Naive thymus-derived CD4-positive, alpha-beta T cell (primary cell): ENCODE measurements at regions not wholly inside any gene's neighbourhood (a gene's known extent, or its start where the extent isn't known, plus 50 kb on each side); places are given as distances from the start of the nearest gene placed in this dataset.

Experiments
- ATAC-seq: fragments of 150-1000 bp; cut with Tn5 transposase; 2 replicates; pipeline ENCODE4 v1.10.0; 2021; ENCODE audit warnings: mild to moderate bottlenecking, moderate library complexity
- CTCF ChIA-PET: fragments of 350-600 bp; sonication (Branson Sonifier 250); formaldehyde crosslinking; loops from one replicate; lab custom pipeline; 2021; ENCODE audit warnings: antibody characterized with exemption; lab: Charles Lee
- POLR2A ChIA-PET: fragments of 350-600 bp; sonication (Branson Sonifier 250); formaldehyde crosslinking; loops from one replicate; lab custom pipeline; 2021; ENCODE audit warnings: antibody characterized with exemption, inconsistent platforms; lab: Charles Lee
- DNase-seq, 9 donors: peaks; one replicate each; pipeline versions ENCODE4 v3.0.0 to v3.0.0-alpha.2; 2020 to 2022; ENCODE audit warnings: mixed read lengths in 1 of 9
- H3K27ac ChIP-seq: one replicate; pipeline ENCODE4 v1.7.0; 2013; ENCODE audit warnings: mild to moderate bottlenecking, low read depth, low read length, moderate library complexity
- H3K27me3 ChIP-seq, 2 donors: one replicate each; pipeline ENCODE4 v1.7.0; 2013; ENCODE audit warnings: low read length in 2 of 2, mild to moderate bottlenecking in 2 of 2, moderate library complexity in 2 of 2; ENCODE audit not compliant: control insufficient read depth in 2 of 2, insufficient read depth in 2 of 2
- H3K36me3 ChIP-seq, 3 experiments: 1 replicate in 2 of 3; 2 replicates in 1 of 3; pipeline ENCODE4 v1.7.0; 2013; ENCODE audit warnings: low read length in 3 of 3, mild to moderate bottlenecking in 3 of 3, moderate library complexity in 1 of 3; ENCODE audit not compliant: insufficient read depth in 3 of 3, control insufficient read depth in 2 of 3
- H3K4me1 ChIP-seq, 2 donors: one replicate each; pipeline ENCODE4 v1.7.0; 2013; ENCODE audit warnings: low read length in 2 of 2, mild to moderate bottlenecking in 2 of 2, moderate library complexity in 1 of 2; ENCODE audit not compliant: control insufficient read depth in 2 of 2, insufficient read depth in 2 of 2
- H3K4me3 ChIP-seq: 2 replicates; pipeline ENCODE4 v1.7.0; 2013; ENCODE audit warnings: mild to moderate bottlenecking, low read length
- H3K9me3 ChIP-seq, 3 experiments: 1 replicate in 2 of 3; 2 replicates in 1 of 3; pipeline ENCODE4 v1.7.0; 2013; ENCODE audit warnings: low read length in 3 of 3; ENCODE audit not compliant: control insufficient read depth in 2 of 3
- H3K27ac Mint-ChIP-seq, 9 donors: one replicate each; pipeline ENCODE4 v1.8.0; 2020 to 2022; ENCODE audit warnings: mixed read lengths in 9 of 9, mild to moderate bottlenecking in 8 of 9, moderate library complexity in 5 of 9, inconsistent platforms in 2 of 9
- H3K27me3 Mint-ChIP-seq, 5 donors: one replicate each; pipeline ENCODE4 v1.8.0; 2021 to 2022; ENCODE audit warnings: mixed read lengths in 5 of 5, mild to moderate bottlenecking in 1 of 5
- H3K36me3 Mint-ChIP-seq, 5 donors: one replicate each; pipeline ENCODE4 v1.8.0; 2020 to 2022; ENCODE audit warnings: mixed read lengths in 5 of 5, mild to moderate bottlenecking in 3 of 5, inconsistent platforms in 1 of 5
- H3K4me1 Mint-ChIP-seq, 7 donors: one replicate each; pipeline ENCODE4 v1.8.0; 2020 to 2022; ENCODE audit warnings: mixed read lengths in 7 of 7, mild to moderate bottlenecking in 3 of 7, inconsistent platforms in 1 of 7
- H3K4me3 Mint-ChIP-seq, 10 donors: one replicate each; pipeline ENCODE4 v1.8.0; 2020 to 2022; ENCODE audit warnings: mild to moderate bottlenecking in 10 of 10, mixed read lengths in 10 of 10, moderate library complexity in 6 of 10, inconsistent platforms in 2 of 10
- H3K9me3 Mint-ChIP-seq, 11 donors: one replicate each; pipeline ENCODE4 v1.8.0; 2020 to 2022; ENCODE audit warnings: mixed read lengths in 11 of 11, mild to moderate bottlenecking in 4 of 11, inconsistent platforms in 1 of 11, moderate library complexity in 1 of 11
- intact Hi-C, 2 donors: fragments of 100-400 bp; cut with micrococcal nuclease; formaldehyde crosslinking; loops; one replicate each; pipeline ENCODE4 v1.15.1; 2023

- Histone ChIP-seq H3K4me3 (no peak overlapping the region), H3K27ac (no peak overlapping the region), H3K27me3 (no peaks in the 10 kb centered on the region), H3K4me1 (no peaks in the 10 kb centered on the region), H3K36me3 (no peaks in the 10 kb centered on the region), H3K9me3 (no peaks in the 10 kb centered on the region)
- ChIA-PET CTCF (no interaction called here), POLR2A (no interaction called here)
- intact Hi-C loops: no loop called here
- H3K27me3 Mint-ChIP-seq: peaks cover 0 to 17% (median 6%) of the 10 kb centered on the region in 5 donors
- no peak for DNase-seq
- no peaks in the 10 kb centered on the region for H3K36me3 Mint-ChIP-seq
- H3K4me1 Mint-ChIP-seq: no peaks in the 10 kb centered on the region
- no peak overlapping the region for H3K4me3 Mint-ChIP-seq
- ATAC-seq: no peak
- H3K27ac Mint-ChIP-seq: no peak overlapping the region
- H3K9me3 Mint-ChIP-seq: peaks cover 0 to 9% (median 0%) of the 10 kb centered on the region in 11 donors
Observed at GRCh38 chr22:49163960-49164690, 663.5 kb downstream of the BRD1 start.

GRCh38 chr22:49163258-49163959, 664.3 kb downstream of the BRD1 start:
- no peak for DNase-seq
- CTCF ChIA-PET: no interaction called here

GRCh38 chr22:49162841-49163240, 664.8 kb downstream of the BRD1 start:
- Histone ChIP-seq H3K27ac (no peak overlapping the region), H3K27me3 (no peaks in the 10 kb centered on the region), H3K4me1 (no peaks in the 10 kb centered on the region), H3K4me3 (no peak overlapping the region), H3K36me3 (no peaks in the 10 kb centered on the region), H3K9me3 (no peaks in the 10 kb centered on the region)
- Mint-ChIP-seq H3K27me3 (peaks cover 0 to 17% (median 6%) of the 10 kb centered on the region in 5 donors), H3K36me3 (no peaks in the 10 kb centered on the region), H3K4me1 (no peaks in the 10 kb centered on the region), H3K4me3 (no peak overlapping the region), H3K27ac (no peak overlapping the region), H3K9me3 (peaks cover 0 to 1% (median 0%) of the 10 kb centered on the region in 11 donors)
- POLR2A ChIA-PET: no interaction called here
- CTCF ChIA-PET: no interaction called here
- ATAC-seq (no peak), DNase-seq (no peak)
- intact Hi-C loops: no loop called here

More at GRCh38 chr22:49163258-49163959, 664.3 kb downstream of the BRD1 start:
- POLR2A ChIA-PET: no interaction called here
- Mint-ChIP-seq H3K27me3 (peaks cover 0 to 17% (median 6%) of the 10 kb centered on the region in 5 donors), H3K36me3 (no peaks in the 10 kb centered on the region), H3K4me3 (no peak overlapping the region), H3K9me3 (peaks cover 0 to 7% (median 0%) of the 10 kb centered on the region in 11 donors), H3K4me1 (no peaks in the 10 kb centered on the region), H3K27ac (no peak overlapping the region)
- no peaks in the 10 kb centered on the region for H3K36me3 ChIP-seq
- no peak overlapping the region for H3K4me3 ChIP-seq
- no peaks in the 10 kb centered on the region for H3K4me1 ChIP-seq
- no peaks in the 10 kb centered on the region for H3K27me3 ChIP-seq
- no peaks in the 10 kb centered on the region for H3K9me3 ChIP-seq
- intact Hi-C loops: no loop called here
- ATAC-seq: no peak
- H3K27ac ChIP-seq: no peak overlapping the region

- Mint-ChIP-seq H3K36me3 (no peaks in the 10 kb centered on the region), H3K4me1 (no peaks in the 10 kb centered on the region), H3K9me3 (peaks cover 0 to 2% (median 0%) of the 10 kb centered on the region in 11 donors), H3K27me3 (peaks cover 0 to 17% (median 6%) of the 10 kb centered on the region in 5 donors), H3K27ac (no peak overlapping the region), H3K4me3 (no peak overlapping the region)
- DNase-seq (no peak), ATAC-seq (no peak)
- CTCF ChIA-PET: no interaction called here
- intact Hi-C loops: no loop called here
- Histone ChIP-seq H3K4me1 (no peaks in the 10 kb centered on the region), H3K4me3 (no peak overlapping the region), H3K9me3 (no peaks in the 10 kb centered on the region), H3K27me3 (no peaks in the 10 kb centered on the region), H3K27ac (no peak overlapping the region), H3K36me3 (no peaks in the 10 kb centered on the region)
- POLR2A ChIA-PET: no interaction called here
Observed at GRCh38 chr22:49161002-49161850, 666.4 kb downstream of the BRD1 start.

GRCh38 chr22:49160261-49161001, 667.2 kb downstream of the BRD1 start:
- Mint-ChIP-seq H3K36me3 (no peaks in the 10 kb centered on the region), H3K4me1 (no peaks in the 10 kb centered on the region), H3K27me3 (peaks cover 0 to 17% (median 6%) of the 10 kb centered on the region in 5 donors), H3K9me3 (peaks cover 0 to 6% (median 0%) of the 10 kb centered on the region in 11 donors), H3K4me3 (no peak overlapping the region), H3K27ac (no peak overlapping the region)
- CTCF ChIA-PET: no interaction called here
- Histone ChIP-seq H3K27me3 (no peaks in the 10 kb centered on the region), H3K4me1 (no peaks in the 10 kb centered on the region), H3K4me3 (no peak overlapping the region), H3K9me3 (no peaks in the 10 kb centered on the region), H3K27ac (no peak overlapping the region), H3K36me3 (no peaks in the 10 kb centered on the region)
- POLR2A ChIA-PET: interaction anchor here (0.7 kb wide), 1 partner anchor 110 kb away, joined by 3 read pairs; no protein-coding TSS in a partner anchor
- no peak for DNase-seq
- ATAC-seq: no peak
- intact Hi-C loops: no loop called here

GRCh38 chr22:49159711-49160110, 668.0 kb downstream of the BRD1 start:
- H3K27ac Mint-ChIP-seq: no peak overlapping the region
- ATAC-seq (no peak), DNase-seq (no peak)
- no peaks in the 10 kb centered on the region for H3K9me3 ChIP-seq
- intact Hi-C loops: no loop called here
- H3K27me3 Mint-ChIP-seq: peaks cover 0 to 17% (median 6%) of the 10 kb centered on the region in 5 donors
- H3K27me3 ChIP-seq: no peaks in the 10 kb centered on the region
- H3K27ac ChIP-seq: no peak overlapping the region
- H3K36me3 ChIP-seq: no peaks in the 10 kb centered on the region
- H3K36me3 Mint-ChIP-seq: no peaks in the 10 kb centered on the region
- CTCF ChIA-PET: no interaction called here
- POLR2A ChIA-PET: no interaction called here
- H3K9me3 Mint-ChIP-seq: peaks cover 0 to 6% (median 0%) of the 10 kb centered on the region in 11 donors
- no peaks in the 10 kb centered on the region for H3K4me1 ChIP-seq
- H3K4me1 Mint-ChIP-seq: no peaks in the 10 kb centered on the region
- H3K4me3 ChIP-seq: no peak overlapping the region
- H3K4me3 Mint-ChIP-seq: no peak overlapping the region
